ENCODE measurements at regions not wholly inside any gene's neighbourhood (a gene's known extent, or its start where the extent isn't known, plus 50 kb on each side); places are given as distances from the start of the nearest gene placed in this dataset.

DNA sequence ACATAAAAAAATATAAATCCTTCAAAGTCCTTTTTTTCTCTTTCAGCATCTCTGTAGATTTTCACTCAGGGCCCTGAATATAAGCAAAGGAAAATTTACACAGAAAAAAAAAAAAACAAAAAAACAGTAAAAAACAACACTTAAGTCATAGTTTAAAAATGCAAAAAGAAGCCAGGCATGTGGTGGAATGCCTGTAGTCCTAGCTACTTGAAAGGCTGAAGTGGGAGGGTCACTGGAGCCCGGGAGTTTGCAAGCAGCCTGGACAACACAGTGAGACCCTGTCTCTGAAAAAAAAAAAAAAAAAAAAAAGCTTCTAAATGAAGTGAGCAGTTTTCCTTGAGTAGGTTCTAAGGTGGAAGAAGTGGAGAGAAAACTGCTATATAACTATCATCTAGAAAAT, 55.0 kb upstream of the BNC2 start:
- no peak for TF ChIP-seq ZNF331 (CRISPR knock-in tag; IDR thresholded peaks at IDR 0.05; ENCODE audit: low read depth)
- no peak for TF ChIP-seq NANOG (IDR thresholded peaks at IDR 0.05; ENCODE audit: borderline replicate concordance)
- TF ChIP-seq JUNB (IDR thresholded peaks at IDR 0.05; ENCODE audit: unreplicated experiment) = no peak
- TF ChIP-seq, protein P1, sequence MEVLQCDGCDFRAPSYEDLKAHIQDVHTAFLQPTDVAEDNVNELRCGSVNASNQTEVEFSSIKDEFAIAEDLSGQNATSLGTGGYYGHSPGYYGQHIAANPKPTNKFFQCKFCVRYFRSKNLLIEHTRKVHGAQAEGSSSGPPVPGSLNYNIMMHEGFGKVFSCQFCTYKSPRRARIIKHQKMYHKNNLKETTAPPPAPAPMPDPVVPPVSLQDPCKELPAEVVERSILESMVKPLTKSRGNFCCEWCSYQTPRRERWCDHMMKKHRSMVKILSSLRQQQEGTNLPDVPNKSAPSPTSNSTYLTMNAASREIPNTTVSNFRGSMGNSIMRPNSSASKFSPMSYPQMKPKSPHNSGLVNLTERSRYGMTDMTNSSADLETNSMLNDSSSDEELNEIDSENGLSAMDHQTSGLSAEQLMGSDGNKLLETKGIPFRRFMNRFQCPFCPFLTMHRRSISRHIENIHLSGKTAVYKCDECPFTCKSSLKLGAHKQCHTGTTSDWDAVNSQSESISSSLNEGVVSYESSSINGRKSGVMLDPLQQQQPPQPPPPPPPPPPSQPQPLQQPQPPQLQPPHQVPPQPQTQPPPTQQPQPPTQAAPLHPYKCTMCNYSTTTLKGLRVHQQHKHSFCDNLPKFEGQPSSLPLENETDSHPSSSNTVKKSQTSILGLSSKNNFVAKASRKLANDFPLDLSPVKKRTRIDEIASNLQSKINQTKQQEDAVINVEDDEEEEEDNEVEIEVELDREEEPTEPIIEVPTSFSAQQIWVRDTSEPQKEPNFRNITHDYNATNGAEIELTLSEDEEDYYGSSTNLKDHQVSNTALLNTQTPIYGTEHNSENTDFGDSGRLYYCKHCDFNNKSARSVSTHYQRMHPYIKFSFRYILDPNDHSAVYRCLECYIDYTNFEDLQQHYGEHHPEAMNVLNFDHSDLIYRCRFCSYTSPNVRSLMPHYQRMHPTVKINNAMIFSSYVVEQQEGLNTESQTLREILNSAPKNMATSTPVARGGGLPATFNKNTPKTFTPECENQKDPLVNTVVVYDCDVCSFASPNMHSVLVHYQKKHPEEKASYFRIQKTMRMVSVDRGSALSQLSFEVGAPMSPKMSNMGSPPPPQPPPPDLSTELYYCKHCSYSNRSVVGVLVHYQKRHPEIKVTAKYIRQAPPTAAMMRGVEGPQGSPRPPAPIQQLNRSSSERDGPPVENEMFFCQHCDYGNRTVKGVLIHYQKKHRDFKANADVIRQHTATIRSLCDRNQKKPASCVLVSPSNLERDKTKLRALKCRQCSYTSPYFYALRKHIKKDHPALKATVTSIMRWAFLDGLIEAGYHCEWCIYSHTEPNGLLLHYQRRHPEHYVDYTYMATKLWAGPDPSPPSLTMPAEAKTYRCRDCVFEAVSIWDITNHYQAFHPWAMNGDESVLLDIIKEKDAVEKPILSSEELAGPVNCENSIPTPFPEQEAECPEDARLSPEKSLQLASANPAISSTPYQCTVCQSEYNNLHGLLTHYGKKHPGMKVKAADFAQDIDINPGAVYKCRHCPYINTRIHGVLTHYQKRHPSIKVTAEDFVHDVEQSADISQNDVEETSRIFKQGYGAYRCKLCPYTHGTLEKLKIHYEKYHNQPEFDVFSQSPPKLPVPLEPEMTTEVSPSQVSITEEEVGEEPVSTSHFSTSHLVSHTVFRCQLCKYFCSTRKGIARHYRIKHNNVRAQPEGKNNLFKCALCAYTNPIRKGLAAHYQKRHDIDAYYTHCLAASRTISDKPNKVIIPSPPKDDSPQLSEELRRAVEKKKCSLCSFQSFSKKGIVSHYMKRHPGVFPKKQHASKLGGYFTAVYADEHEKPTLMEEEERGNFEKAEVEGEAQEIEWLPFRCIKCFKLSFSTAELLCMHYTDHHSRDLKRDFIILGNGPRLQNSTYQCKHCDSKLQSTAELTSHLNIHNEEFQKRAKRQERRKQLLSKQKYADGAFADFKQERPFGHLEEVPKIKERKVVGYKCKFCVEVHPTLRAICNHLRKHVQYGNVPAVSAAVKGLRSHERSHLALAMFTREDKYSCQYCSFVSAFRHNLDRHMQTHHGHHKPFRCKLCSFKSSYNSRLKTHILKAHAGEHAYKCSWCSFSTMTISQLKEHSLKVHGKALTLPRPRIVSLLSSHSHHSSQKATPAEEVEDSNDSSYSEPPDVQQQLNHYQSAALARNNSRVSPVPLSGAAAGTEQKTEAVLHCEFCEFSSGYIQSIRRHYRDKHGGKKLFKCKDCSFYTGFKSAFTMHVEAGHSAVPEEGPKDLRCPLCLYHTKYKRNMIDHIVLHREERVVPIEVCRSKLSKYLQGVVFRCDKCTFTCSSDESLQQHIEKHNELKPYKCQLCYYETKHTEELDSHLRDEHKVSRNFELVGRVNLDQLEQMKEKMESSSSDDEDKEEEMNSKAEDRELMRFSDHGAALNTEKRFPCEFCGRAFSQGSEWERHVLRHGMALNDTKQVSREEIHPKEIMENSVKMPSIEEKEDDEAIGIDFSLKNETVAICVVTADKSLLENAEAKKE (CRISPR knock-in tag; IDR thresholded peaks at IDR 0.05) = no peak
- no peak for TF ChIP-seq ZNF114 (CRISPR knock-in tag; IDR thresholded peaks at IDR 0.05)
- no peak for TF ChIP-seq EZH2phosphoT487 (IDR thresholded peaks at IDR 0.05; ENCODE audit: unreplicated experiment)
- TF ChIP-seq CREB1 (CRISPR knock-in tag; IDR thresholded peaks at IDR 0.05; ENCODE audit: low read depth) = no peak
- TF ChIP-seq POLR2AphosphoS5 (IDR thresholded peaks at IDR 0.05; ENCODE audit: low read depth) = no peak
- TF ChIP-seq STAT1 (IDR thresholded peaks at IDR 0.05; ENCODE audit: unreplicated experiment) = no peak
- TF ChIP-seq, protein P2, sequence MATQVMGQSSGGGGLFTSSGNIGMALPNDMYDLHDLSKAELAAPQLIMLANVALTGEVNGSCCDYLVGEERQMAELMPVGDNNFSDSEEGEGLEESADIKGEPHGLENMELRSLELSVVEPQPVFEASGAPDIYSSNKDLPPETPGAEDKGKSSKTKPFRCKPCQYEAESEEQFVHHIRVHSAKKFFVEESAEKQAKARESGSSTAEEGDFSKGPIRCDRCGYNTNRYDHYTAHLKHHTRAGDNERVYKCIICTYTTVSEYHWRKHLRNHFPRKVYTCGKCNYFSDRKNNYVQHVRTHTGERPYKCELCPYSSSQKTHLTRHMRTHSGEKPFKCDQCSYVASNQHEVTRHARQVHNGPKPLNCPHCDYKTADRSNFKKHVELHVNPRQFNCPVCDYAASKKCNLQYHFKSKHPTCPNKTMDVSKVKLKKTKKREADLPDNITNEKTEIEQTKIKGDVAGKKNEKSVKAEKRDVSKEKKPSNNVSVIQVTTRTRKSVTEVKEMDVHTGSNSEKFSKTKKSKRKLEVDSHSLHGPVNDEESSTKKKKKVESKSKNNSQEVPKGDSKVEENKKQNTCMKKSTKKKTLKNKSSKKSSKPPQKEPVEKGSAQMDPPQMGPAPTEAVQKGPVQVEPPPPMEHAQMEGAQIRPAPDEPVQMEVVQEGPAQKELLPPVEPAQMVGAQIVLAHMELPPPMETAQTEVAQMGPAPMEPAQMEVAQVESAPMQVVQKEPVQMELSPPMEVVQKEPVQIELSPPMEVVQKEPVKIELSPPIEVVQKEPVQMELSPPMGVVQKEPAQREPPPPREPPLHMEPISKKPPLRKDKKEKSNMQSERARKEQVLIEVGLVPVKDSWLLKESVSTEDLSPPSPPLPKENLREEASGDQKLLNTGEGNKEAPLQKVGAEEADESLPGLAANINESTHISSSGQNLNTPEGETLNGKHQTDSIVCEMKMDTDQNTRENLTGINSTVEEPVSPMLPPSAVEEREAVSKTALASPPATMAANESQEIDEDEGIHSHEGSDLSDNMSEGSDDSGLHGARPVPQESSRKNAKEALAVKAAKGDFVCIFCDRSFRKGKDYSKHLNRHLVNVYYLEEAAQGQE (IDR thresholded peaks at IDR 0.05; ENCODE audit: unreplicated experiment) = no peak
- TF ChIP-seq, protein P3, sequence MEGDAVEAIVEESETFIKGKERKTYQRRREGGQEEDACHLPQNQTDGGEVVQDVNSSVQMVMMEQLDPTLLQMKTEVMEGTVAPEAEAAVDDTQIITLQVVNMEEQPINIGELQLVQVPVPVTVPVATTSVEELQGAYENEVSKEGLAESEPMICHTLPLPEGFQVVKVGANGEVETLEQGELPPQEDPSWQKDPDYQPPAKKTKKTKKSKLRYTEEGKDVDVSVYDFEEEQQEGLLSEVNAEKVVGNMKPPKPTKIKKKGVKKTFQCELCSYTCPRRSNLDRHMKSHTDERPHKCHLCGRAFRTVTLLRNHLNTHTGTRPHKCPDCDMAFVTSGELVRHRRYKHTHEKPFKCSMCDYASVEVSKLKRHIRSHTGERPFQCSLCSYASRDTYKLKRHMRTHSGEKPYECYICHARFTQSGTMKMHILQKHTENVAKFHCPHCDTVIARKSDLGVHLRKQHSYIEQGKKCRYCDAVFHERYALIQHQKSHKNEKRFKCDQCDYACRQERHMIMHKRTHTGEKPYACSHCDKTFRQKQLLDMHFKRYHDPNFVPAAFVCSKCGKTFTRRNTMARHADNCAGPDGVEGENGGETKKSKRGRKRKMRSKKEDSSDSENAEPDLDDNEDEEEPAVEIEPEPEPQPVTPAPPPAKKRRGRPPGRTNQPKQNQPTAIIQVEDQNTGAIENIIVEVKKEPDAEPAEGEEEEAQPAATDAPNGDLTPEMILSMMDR (conservative IDR thresholded peaks at IDR 0.05; ENCODE audit: low read depth in 2 of 2) = no peak
- TF ChIP-seq, protein P4, sequence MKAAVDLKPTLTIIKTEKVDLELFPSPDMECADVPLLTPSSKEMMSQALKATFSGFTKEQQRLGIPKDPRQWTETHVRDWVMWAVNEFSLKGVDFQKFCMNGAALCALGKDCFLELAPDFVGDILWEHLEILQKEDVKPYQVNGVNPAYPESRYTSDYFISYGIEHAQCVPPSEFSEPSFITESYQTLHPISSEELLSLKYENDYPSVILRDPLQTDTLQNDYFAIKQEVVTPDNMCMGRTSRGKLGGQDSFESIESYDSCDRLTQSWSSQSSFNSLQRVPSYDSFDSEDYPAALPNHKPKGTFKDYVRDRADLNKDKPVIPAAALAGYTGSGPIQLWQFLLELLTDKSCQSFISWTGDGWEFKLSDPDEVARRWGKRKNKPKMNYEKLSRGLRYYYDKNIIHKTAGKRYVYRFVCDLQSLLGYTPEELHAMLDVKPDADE (IDR thresholded peaks at IDR 0.05) = no peak
- TF ChIP-seq EZH2 (IDR thresholded peaks at IDR 0.05; ENCODE audit: low read depth, unreplicated experiment) = no peak
- H3K36me3 ChIP-seq (ENCODE audit: insufficient read depth) = no peaks in the 10 kb centered on the region; the same call in none of the 2 replicates
- no peak overlapping the region for H3K4me3 ChIP-seq
- H3K36me3 Mint-ChIP-seq (ENCODE audit: low read depth) = peaks cover 27% of the 10 kb centered on the region
- no peak overlapping the region for H2AFZ ChIP-seq
- H3K27ac Mint-ChIP-seq = no peak overlapping the region
- H3K27me3 Mint-ChIP-seq (ENCODE audit: insufficient read depth, low read depth, poor library complexity) = peaks cover 11% of the 10 kb centered on the region
- H3F3A ChIP-seq (replicated peaks; ENCODE audit: low read depth) = no peaks in the 10 kb centered on the region
- 0 out of 2 replicates have a peak, but pooled peaks cover 13% of the 10 kb centered on the region for H3K9me2 ChIP-seq (ENCODE audit: insufficient read depth)
- H3K4me3 Mint-ChIP-seq = no peak overlapping the region
- peaks cover 44% of the 10 kb centered on the region for H3K9me3 Mint-ChIP-seq
- DNase-seq (ENCODE audit: low spot score) (no peak), ATAC-seq (no peak)
- no peaks in the 10 kb centered on the region for H3K4me1 Mint-ChIP-seq
- H3K79me2 ChIP-seq (replicated peaks; ENCODE audit: insufficient read depth) = no peaks in the 10 kb centered on the region
- H3K4me2 ChIP-seq = no peak overlapping the region
- peaks cover 5% of the 10 kb centered on the region; the same call in 1 of the 2 replicates for H3K27me3 ChIP-seq (ENCODE audit: insufficient read depth)
- H3K27ac ChIP-seq (ENCODE audit: low read depth) = no peak overlapping the region
- H4K20me1 ChIP-seq (replicated peaks; ENCODE audit: insufficient read depth) = no peaks in the 10 kb centered on the region
- no peaks in the 10 kb centered on the region for H3K4me1 ChIP-seq (ENCODE audit: insufficient read depth)
